ENCODE measurements at regions not wholly inside any gene's neighbourhood (a gene's known extent, or its start where the extent isn't known, plus 50 kb on each side); places are given as distances from the start of the nearest gene placed in this dataset.
"Not testable (repeated sequence)": the region's sequence is repeated elsewhere in the genome, so short reads cannot be mapped to it uniquely, and the experiment has no call there.

DNA sequence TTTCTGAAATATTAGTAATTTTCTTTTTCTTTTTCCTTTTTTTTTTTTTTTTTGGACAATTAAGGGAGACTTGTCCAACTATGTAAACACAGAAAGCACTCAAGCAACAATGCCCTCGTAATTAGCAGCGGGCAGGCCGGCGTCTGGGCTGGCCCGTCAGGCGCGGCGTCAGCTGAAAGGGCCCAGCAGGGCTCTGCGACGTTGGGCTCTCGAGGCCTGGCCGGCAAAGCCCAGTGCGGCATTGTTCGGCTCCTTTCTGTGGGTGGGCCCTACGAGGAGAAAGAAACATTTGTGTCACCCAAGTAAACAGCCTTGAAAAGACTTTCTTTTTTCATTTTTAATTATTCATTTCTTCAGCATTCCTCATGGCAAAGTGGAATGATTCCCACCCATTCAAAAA, 359.2 kb downstream of the TEX29 start:
- H3K4me2 ChIP-seq (ENCODE audit: control insufficient read depth, extremely low read depth, insufficient read depth, low read depth, low read length); H3K9me3 ChIP-seq (ENCODE audit: control insufficient read depth, low read depth, low read length); H3K9me1 ChIP-seq (ENCODE audit: control insufficient read depth, extremely low read depth, insufficient read depth, low read length); H3K27me3 ChIP-seq (ENCODE audit: control insufficient read depth, extremely low read depth, insufficient read depth, low read length); H3K4me1 ChIP-seq (ENCODE audit: control insufficient read depth, extremely low read depth, insufficient read depth, low read length); FAIRE-seq; H3K27ac ChIP-seq (ENCODE audit: control insufficient read depth, insufficient read depth, low read length); dilution Hi-C loops (cut with MboI; ENCODE audit: extremely low pct_ligation_motif_present, low sequenced_read_pairs); H4K20me1 ChIP-seq (ENCODE audit: control insufficient read depth, extremely low read depth, insufficient read depth, low read length); H3K36me3 ChIP-seq (ENCODE audit: control insufficient read depth in 2 of 2, extremely low read depth in 1 of 2, insufficient read depth in 2 of 2, low read length in 2 of 2); H2AFZ ChIP-seq (ENCODE audit: control insufficient read depth, low read length); H3K4me3 ChIP-seq (ENCODE audit: control insufficient read depth in 2 of 3, extremely low read depth in 1 of 3, insufficient read depth in 2 of 3, low read depth in 1 of 3, low read length in 3 of 3); H3K79me2 ChIP-seq (ENCODE audit: control insufficient read depth, insufficient read depth, low read length); H3K9ac ChIP-seq (ENCODE audit: control insufficient read depth, extremely low read depth, insufficient read depth, low read length); DNase-seq (ENCODE audit: low read depth, low spot score): not testable (repeated sequence)

DNA sequence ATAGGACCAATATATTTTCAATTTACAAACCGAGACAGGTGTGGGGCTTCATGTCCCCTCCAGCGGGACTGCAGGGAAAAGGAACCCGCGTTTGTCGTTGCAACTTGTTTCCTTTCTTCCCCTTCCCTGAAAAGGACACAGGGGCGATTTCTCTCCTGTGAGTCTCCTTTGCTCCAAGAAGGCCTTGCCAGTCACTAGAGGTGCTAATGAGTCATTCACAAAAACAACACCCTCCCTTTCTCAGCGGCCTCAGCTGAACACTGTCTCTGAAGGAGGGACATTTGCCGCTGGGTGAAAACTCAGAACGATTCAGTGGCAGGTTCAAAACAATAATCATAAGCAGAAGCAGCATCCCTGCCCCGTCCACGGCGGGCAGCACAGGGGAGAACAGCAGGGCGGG, 359.7 kb downstream of the TEX29 start:
- H3K4me1 ChIP-seq (ENCODE audit: control insufficient read depth, extremely low read depth, insufficient read depth, low read length); H3K9me3 ChIP-seq (ENCODE audit: control insufficient read depth, low read depth, low read length); dilution Hi-C loops (cut with MboI; ENCODE audit: extremely low pct_ligation_motif_present, low sequenced_read_pairs); H3K4me2 ChIP-seq (ENCODE audit: control insufficient read depth, extremely low read depth, insufficient read depth, low read depth, low read length); H3K9me1 ChIP-seq (ENCODE audit: control insufficient read depth, extremely low read depth, insufficient read depth, low read length); H3K9ac ChIP-seq (ENCODE audit: control insufficient read depth, extremely low read depth, insufficient read depth, low read length); DNase-seq (ENCODE audit: low read depth, low spot score); FAIRE-seq; H3K27me3 ChIP-seq (ENCODE audit: control insufficient read depth, extremely low read depth, insufficient read depth, low read length); H3K27ac ChIP-seq (ENCODE audit: control insufficient read depth, insufficient read depth, low read length); H3K4me3 ChIP-seq (ENCODE audit: control insufficient read depth in 2 of 3, extremely low read depth in 1 of 3, insufficient read depth in 2 of 3, low read depth in 1 of 3, low read length in 3 of 3); H3K36me3 ChIP-seq (ENCODE audit: control insufficient read depth in 2 of 2, extremely low read depth in 1 of 2, insufficient read depth in 2 of 2, low read length in 2 of 2); H3K79me2 ChIP-seq (ENCODE audit: control insufficient read depth, insufficient read depth, low read length); H4K20me1 ChIP-seq (ENCODE audit: control insufficient read depth, extremely low read depth, insufficient read depth, low read length); H2AFZ ChIP-seq (ENCODE audit: control insufficient read depth, low read length): not testable (repeated sequence)

DNA sequence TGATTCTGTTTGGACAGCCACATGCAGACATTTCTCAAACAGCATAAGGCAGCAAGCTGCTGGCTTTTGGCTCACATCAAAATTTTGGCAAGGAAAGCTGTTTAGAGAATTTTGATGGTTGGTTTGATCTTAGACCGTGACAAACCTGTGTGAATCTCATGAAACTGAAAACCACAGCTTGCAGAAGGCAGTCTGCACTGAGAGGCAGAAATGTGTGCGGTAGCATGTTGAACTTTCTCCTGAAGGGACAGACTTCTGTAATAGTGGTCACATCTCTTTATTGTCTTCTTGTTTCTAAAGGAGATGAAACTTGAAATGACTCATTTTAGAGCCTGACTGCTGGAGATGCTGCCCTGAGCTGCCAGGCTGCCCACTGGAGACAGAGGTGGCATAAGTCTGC, 371.6 kb downstream of the TEX29 start:
- H3K4me1 ChIP-seq (ENCODE audit: control insufficient read depth, extremely low read depth, insufficient read depth, low read length); H3K9me3 ChIP-seq (ENCODE audit: control insufficient read depth, low read depth, low read length); H3K36me3 ChIP-seq (ENCODE audit: control insufficient read depth in 2 of 2, extremely low read depth in 1 of 2, insufficient read depth in 2 of 2, low read length in 2 of 2); H2AFZ ChIP-seq (ENCODE audit: control insufficient read depth, low read length); DNase-seq (ENCODE audit: low read depth, low spot score); H3K9ac ChIP-seq (ENCODE audit: control insufficient read depth, extremely low read depth, insufficient read depth, low read length); H3K9me1 ChIP-seq (ENCODE audit: control insufficient read depth, extremely low read depth, insufficient read depth, low read length); H3K4me2 ChIP-seq (ENCODE audit: control insufficient read depth, extremely low read depth, insufficient read depth, low read depth, low read length); H3K27me3 ChIP-seq (ENCODE audit: control insufficient read depth, extremely low read depth, insufficient read depth, low read length); FAIRE-seq; H4K20me1 ChIP-seq (ENCODE audit: control insufficient read depth, extremely low read depth, insufficient read depth, low read length); H3K27ac ChIP-seq (ENCODE audit: control insufficient read depth, insufficient read depth, low read length); dilution Hi-C loops (cut with MboI; ENCODE audit: extremely low pct_ligation_motif_present, low sequenced_read_pairs); H3K79me2 ChIP-seq (ENCODE audit: control insufficient read depth, insufficient read depth, low read length); H3K4me3 ChIP-seq (ENCODE audit: control insufficient read depth in 2 of 3, extremely low read depth in 1 of 3, insufficient read depth in 2 of 3, low read depth in 1 of 3, low read length in 3 of 3): not testable (repeated sequence)

DNA sequence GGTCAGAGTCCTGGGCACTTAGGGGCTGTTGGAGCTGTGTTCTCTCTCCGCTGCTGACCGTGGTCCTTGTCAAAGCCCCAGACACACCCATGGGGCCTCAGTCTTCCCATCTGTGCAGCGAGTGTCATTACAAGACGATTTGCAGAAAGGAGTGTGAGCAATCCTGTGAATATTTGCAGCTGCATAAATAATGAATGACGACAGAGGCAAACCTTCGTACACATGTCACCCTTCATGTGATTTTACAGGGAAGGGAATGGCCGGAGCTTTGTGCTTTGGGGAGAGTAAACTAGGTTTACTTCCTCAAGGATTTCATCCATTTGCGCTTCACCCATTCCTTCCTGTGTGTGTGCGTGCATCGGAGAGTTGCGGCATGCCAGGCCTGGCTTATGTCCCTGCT, 370.8 kb upstream of the SOX1 start:
- DNase-seq (ENCODE audit: low read depth, low spot score); FAIRE-seq; H3K9ac ChIP-seq (ENCODE audit: control insufficient read depth, extremely low read depth, insufficient read depth, low read length); dilution Hi-C loops (cut with MboI; ENCODE audit: extremely low pct_ligation_motif_present, low sequenced_read_pairs); H3K4me2 ChIP-seq (ENCODE audit: control insufficient read depth, extremely low read depth, insufficient read depth, low read depth, low read length); H3K9me3 ChIP-seq (ENCODE audit: control insufficient read depth, low read depth, low read length); H3K4me1 ChIP-seq (ENCODE audit: control insufficient read depth, extremely low read depth, insufficient read depth, low read length); H2AFZ ChIP-seq (ENCODE audit: control insufficient read depth, low read length); H3K27me3 ChIP-seq (ENCODE audit: control insufficient read depth, extremely low read depth, insufficient read depth, low read length); H3K4me3 ChIP-seq (ENCODE audit: control insufficient read depth in 2 of 3, extremely low read depth in 1 of 3, insufficient read depth in 2 of 3, low read depth in 1 of 3, low read length in 3 of 3); H4K20me1 ChIP-seq (ENCODE audit: control insufficient read depth, extremely low read depth, insufficient read depth, low read length); H3K27ac ChIP-seq (ENCODE audit: control insufficient read depth, insufficient read depth, low read length); H3K36me3 ChIP-seq (ENCODE audit: control insufficient read depth in 2 of 2, extremely low read depth in 1 of 2, insufficient read depth in 2 of 2, low read length in 2 of 2); H3K79me2 ChIP-seq (ENCODE audit: control insufficient read depth, insufficient read depth, low read length); H3K9me1 ChIP-seq (ENCODE audit: control insufficient read depth, extremely low read depth, insufficient read depth, low read length): not testable (repeated sequence)

GRCh38 chr13:111702059-111702458, 364.9 kb upstream of the SOX1 start:
- FAIRE-seq; H3K27ac ChIP-seq (ENCODE audit: control insufficient read depth, insufficient read depth, low read length); H3K79me2 ChIP-seq (ENCODE audit: control insufficient read depth, insufficient read depth, low read length); H3K4me2 ChIP-seq (ENCODE audit: control insufficient read depth, extremely low read depth, insufficient read depth, low read depth, low read length); H3K4me1 ChIP-seq (ENCODE audit: control insufficient read depth, extremely low read depth, insufficient read depth, low read length); H3K36me3 ChIP-seq (ENCODE audit: control insufficient read depth in 2 of 2, extremely low read depth in 1 of 2, insufficient read depth in 2 of 2, low read length in 2 of 2); H3K4me3 ChIP-seq (ENCODE audit: control insufficient read depth in 2 of 3, extremely low read depth in 1 of 3, insufficient read depth in 2 of 3, low read depth in 1 of 3, low read length in 3 of 3); H3K27me3 ChIP-seq (ENCODE audit: control insufficient read depth, extremely low read depth, insufficient read depth, low read length); H3K9me1 ChIP-seq (ENCODE audit: control insufficient read depth, extremely low read depth, insufficient read depth, low read length); H3K9ac ChIP-seq (ENCODE audit: control insufficient read depth, extremely low read depth, insufficient read depth, low read length); DNase-seq (ENCODE audit: low read depth, low spot score); dilution Hi-C loops (cut with MboI; ENCODE audit: extremely low pct_ligation_motif_present, low sequenced_read_pairs); H3K9me3 ChIP-seq (ENCODE audit: control insufficient read depth, low read depth, low read length); H4K20me1 ChIP-seq (ENCODE audit: control insufficient read depth, extremely low read depth, insufficient read depth, low read length); H2AFZ ChIP-seq (ENCODE audit: control insufficient read depth, low read length): not testable (repeated sequence)

Measured in keratinocyte (primary cell).